Stimulated activated CD8-positive, alpha-beta memory T cell treated with anti-CD3 and anti-CD28 coated beads, Interleukin-4, amount 100 ng/mL, for 4 hours (primary cell): ENCODE measurements at regions not wholly inside any gene's neighbourhood (a gene's known extent, or its start where the extent isn't known, plus 50 kb on each side); places are given as distances from the start of the nearest gene placed in this dataset.
"Not testable (repeated sequence)": the region's sequence is repeated elsewhere in the genome, so short reads cannot be mapped to it uniquely, and the experiment has no call there.

Source experiments
- DNase-seq, 2 donors: peaks; one replicate each; pipeline ENCODE4 v3.0.0-alpha.2; 2020; ENCODE audit warnings: low read depth in 2 of 2, low spot score in 1 of 2

DNA sequence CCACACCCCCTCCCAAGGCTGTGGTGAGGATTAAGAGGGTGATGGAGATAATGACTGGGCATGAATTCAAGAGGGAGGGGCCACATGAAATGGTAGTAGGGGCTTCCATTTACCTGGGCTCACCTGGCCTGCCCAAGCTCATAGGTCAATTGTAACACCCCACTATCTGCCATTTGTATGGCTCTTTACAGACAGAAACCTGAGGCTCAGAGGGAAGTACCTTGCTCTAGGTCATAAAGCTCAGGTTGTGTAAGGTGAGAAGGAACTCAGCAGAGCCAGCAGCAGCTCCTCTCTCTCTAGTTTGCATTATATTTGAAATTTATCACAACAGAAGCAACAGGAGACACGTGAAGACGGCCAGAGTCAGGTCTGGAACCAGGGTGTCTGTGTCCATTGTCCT, 133.4 kb upstream of the ALDH1B1 start:
- no peak for DNase-seq

DNA sequence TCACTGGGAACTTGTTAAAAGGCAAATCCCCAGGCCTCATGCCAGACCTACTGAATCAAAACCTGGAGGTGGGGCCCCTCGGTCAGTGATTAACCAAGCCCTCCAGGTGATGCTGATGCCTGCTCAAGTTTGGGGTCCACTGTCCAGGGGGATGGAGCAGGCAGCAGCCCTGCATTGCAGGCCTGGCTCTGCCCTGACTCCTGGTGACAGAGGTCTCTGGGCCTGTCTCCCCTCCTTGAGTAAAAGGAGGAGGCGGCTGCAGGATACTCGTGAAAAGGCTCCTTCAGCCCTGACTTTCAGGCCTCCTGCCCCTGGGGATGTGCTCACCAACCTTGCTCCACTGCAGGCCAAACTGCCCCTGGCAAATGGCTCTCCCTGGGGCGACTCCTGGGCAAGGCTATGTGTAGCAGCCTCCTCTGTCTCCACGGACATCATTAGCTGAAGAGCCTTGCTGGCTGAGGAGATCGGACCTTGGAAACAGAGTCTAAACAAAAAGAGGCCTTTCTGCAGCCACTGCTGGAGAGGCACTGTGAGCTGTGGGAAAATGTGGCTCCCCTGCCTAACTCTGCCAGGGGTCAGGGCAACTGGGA, 134.8 kb upstream of the ALDH1B1 start:
- DNase-seq, result no peak

- no peak for DNase-seq
Measured at GRCh38 chr9:38256461-38256860, 136.0 kb upstream of the ALDH1B1 start.

- DNase-seq, result no peak
Measured at GRCh38 chr9:38255599-38255998, 136.9 kb upstream of the ALDH1B1 start.

- DNase-seq, result no peak
Measured at GRCh38 chr9:38254756-38255155, 137.7 kb upstream of the ALDH1B1 start.

DNA sequence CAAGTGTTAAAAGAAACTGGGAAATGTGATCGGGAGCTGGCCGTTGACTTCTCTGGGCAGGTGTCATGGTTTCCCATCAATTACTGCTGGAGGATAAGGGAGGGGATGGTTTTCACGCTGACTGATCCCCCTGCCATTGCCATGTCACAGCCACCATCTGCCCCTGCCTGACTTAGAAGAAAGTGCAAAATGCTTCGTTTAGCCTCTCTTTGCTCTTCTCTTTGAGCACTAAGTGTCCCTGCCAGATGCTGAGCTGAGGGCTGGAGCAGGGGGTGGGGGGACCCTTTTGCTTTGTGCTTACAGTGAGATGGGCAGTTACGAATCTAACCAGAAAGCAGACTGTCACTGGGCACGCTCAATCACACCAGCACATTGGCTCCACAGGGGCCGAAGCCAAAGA, 138.4 kb upstream of the ALDH1B1 start:
- no peak for DNase-seq

GRCh38 chr9:38253200-38253599, 139.3 kb upstream of the ALDH1B1 start:
- no peak for DNase-seq

GRCh38 chr9:38251036-38251860, 141.3 kb upstream of the ALDH1B1 start:
- no peak for DNase-seq

DNA sequence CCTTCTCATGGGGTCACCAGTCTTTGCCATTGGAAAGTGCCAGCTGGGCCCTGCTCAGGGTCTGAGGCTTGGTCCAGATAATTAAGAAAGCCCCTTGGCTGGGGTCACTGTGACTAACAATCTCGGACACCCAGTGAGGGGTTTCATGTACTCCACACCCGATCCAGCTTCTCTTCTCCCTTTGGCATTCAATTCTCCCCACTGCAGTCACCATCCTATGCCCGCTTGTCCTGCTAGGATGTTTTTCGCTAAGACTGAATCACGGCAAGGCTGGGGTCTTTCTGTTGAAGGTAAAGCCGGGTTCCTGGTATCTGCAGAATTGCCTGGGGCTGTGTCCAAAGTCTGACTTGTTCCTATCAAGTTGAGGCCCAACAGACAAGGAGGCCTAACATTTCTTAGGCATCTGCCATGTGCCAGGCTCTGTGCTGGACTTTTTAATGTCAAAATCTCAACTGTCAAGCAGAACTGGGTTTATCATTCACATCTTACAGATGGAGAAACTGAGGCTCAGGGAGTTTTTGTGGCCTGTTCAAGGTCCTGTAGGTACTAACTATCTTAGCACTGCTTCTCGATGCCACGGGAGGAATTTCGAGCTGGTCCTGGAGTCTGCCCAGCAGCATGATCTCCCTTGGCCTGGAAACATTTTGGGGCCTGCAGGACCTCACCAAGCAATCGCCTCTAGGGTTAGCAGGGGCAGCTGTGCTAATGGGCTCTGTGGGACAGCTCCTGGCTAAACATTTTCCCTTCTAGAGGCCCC, 142.0 kb upstream of the ALDH1B1 start:
- no peak for DNase-seq

DNA sequence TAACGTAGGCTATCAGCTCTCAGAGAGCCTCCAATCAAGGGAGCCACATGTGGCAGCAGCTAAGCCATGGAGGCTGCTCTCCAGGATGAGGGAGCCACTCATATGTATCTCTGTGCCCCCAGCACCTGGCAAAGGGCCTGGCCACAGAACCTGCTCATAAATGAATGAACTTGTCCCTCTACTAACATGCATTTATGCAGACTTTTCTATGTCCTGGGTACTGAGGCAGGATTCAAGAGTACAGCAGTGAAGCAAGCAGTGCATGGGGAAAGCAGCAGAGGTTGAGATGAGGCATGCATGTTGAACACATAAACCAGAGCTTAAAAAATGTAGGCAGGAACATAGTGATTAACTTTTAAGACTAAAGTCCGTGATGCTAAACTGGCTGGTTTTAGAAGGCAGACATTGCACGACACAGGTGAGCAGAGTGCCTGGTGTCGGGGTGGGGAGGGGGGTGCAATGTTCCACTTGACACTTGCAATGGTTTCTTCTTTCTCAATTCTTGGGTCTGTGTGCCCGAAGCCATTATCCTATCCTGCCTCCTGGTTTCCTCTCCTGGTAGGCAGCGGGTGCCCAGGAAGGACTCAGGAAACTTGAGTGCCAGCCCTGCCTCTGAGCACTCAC, 142.8 kb upstream of the ALDH1B1 start:
- no peak for DNase-seq

DNA sequence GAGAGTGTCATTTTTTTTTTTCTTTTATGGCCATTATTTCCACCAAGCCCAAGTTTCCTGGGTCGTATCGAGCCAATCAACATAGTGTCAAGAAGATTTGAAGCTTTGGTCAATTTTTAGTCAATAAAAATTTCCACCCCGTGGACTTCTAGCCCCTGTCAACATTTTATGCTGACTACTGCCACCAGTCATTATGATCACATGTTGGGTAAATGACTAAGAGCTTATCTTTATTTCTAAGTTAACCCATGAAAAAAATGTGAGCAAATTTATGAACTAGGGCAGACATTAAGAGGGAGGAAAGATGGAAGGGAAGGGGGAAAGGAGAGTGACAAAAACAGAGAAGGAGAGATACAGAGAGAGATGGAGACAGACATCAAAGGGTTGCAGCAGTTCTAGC, 143.5 kb upstream of the ALDH1B1 start:
- no peak for DNase-seq

DNA sequence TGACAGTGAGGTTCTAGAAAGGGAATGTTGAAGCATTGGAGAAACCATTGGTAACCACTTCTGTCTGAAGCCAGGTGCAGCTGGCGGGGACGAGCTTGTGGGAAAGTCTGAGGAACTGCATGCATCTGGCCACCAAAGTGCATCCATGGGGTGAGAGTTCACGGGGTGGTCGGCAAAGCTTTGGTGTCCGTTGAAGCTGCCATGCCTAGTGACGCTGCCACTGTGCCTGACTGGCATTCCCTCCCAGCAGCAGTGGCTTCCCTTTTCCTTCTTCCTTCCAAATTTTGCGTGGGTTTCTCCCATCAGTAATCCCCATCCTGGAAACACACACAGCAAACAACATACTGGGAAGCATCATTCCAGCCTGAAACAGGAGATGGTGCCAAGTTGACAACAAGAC, 145.7 kb upstream of the ALDH1B1 start:
- DNase-seq, result no peak

DNA sequence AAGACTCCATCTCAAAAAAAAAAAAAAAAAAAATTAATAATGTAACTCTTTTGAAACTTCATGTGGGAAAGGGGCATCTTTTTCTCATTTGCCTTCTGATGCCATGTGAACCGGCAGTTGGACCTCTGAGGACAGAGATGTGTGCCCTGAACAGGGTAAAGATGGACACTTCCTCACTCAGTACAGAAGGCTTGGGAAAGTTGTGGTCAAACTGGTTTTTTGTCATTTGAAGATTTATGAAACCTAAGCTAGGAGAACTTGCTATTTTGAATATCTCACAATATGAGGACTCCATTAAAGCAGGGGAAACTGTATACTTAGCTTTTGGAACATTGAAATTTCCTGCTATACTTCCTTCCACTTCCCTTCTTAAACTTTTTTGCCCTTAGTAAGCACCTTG, 147.5 kb upstream of the ALDH1B1 start:
- no peak for DNase-seq

- DNase-seq, result no peak
Measured at GRCh38 chr9:38243993-38244392, 148.5 kb upstream of the ALDH1B1 start.

- not testable (repeated sequence) for DNase-seq
Measured at GRCh38 chr9:38242151-38242550, 150.4 kb upstream of the ALDH1B1 start.

- no peak for DNase-seq
Measured at GRCh38 chr9:38240051-38240450, 152.5 kb upstream of the ALDH1B1 start.

DNA sequence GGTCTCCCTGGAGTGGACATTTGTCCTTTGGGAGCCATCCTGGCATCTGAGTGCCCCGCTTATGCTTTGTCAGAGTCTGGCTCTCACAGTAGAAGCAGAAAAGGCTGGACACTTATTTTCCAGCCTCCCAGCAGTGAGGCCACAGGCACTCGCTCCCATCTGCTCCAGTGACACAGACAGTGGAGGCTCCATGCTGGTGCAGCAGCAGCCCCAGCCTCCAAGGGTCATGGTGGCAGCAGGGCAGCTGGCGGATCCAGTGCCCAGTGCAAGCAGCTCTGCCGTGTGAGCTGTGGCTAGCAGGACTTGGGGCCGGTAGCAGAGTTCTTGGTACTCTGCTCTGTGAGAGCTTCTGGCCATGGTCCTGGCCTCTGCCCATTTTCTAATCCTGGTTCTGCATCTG, 157.3 kb upstream of the ALDH1B1 start:
- DNase-seq, result no peak

DNA sequence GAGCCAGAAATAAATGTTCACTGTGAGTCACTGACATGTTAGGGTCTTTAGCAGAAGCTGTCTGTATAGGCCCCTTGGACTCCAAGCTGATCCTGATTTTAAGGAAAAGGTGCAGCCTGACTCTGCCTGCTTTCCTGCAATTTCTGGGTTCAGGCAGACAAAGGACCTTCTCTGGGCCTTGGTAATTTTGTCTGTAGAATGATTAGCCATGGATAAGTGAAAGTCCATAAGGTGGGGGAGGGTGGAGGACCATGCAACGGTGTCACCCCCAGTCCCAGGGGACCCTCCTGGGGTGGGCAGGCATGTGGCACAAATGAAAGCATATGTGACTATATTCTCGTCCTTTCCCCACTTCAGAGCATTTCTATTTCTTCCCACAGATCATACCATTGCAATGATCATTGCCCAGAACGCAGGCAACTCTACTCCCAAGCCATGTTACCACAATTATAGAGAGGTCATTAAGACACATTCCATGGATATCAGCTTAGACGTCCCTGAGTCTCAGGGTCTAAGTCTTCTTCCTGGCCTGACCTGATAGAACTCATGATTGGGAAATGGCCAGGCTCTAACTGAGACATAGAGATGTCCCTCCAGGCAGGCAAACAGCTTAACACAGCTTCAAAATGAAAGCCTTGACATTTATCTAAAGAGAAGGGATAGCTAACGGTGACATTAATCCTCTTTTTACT, 157.9 kb upstream of the ALDH1B1 start:
- DNase-seq, result no peak

GRCh38 chr9:38233796-38234355, 158.6 kb upstream of the ALDH1B1 start:
- no peak for DNase-seq

- no peak for DNase-seq
Measured at GRCh38 chr9:38233343-38233742, 159.2 kb upstream of the ALDH1B1 start.

GRCh38 chr9:38232895-38233294, 159.6 kb upstream of the ALDH1B1 start:
- no peak for DNase-seq
